Keratinocyte (primary cell): ENCODE measurements at regions not wholly inside any gene's neighbourhood (a gene's known extent, or its start where the extent isn't known, plus 50 kb on each side); places are given as distances from the start of the nearest gene placed in this dataset.

Experiments
- CTCF ChIP-seq, 3 experiments: IDR thresholded peaks in 1 of 3; conservative IDR thresholded peaks in 1 of 3; optimal IDR thresholded peaks in 1 of 3; 2 replicates in 2 of 3; 3 replicates in 1 of 3; pipeline versions ENCODE3 to v1.5.1; 2011; ENCODE audit warnings: low read length in 3 of 3, mild to moderate bottlenecking in 3 of 3, moderate library complexity in 2 of 3, control low read depth in 1 of 3, inconsistent platforms in 1 of 3; ENCODE audit not compliant: insufficient read depth in 2 of 3; ENCODE audit errors: extremely low read depth in 1 of 3
- EZH2 ChIP-seq: IDR thresholded peaks from one replicate; pipeline ENCODE4 v1.6.1; 2012; ENCODE audit warnings: inconsistent platforms, mild to moderate bottlenecking, low read length, moderate library complexity

- TF ChIP-seq EZH2 (no peak), CTCF (optimal IDR thresholded peaks at IDR 0.05 in 1 of 3, IDR thresholded peaks at IDR 0.05 in 1 of 3, conservative IDR thresholded peaks at IDR 0.05 in 1 of 3; ENCODE audit: extremely low read depth in 1 of 3, insufficient read depth in 2 of 3, low read length in 3 of 3) (no peak)
Measured at GRCh38 chr22:22082960-22083359, 100.4 kb upstream of the TOP3B start.
